Fibroblast of pulmonary artery (primary cell): ENCODE measurements at regions not wholly inside any gene's neighbourhood (a gene's known extent, or its start where the extent isn't known, plus 50 kb on each side); places are given as distances from the start of the nearest gene placed in this dataset.
A peak's percentile ranks its signal among the peaks of the same experiment; 100 is the strongest.
"Not testable (repeated sequence)": the region's sequence is repeated elsewhere in the genome, so short reads cannot be mapped to it uniquely, and the experiment has no call there.

ENCODE experiments used
- DNase-seq: peaks from one replicate; pipeline ENCODE4 v3.0.0-alpha.2; 2010; ENCODE audit warnings: low read depth
- H3K4me3 ChIP-seq: replicated peaks from 2 replicates; pipeline ENCODE4 v1.5.1; 2011; ENCODE audit warnings: low read depth, mild to moderate bottlenecking, control low read depth, low read length, moderate library complexity
- CTCF ChIP-seq: IDR thresholded peaks from 2 replicates; pipeline ENCODE4 v1.5.1; 2011; ENCODE audit warnings: mild to moderate bottlenecking, control low read depth, low read length, inconsistent platforms; ENCODE audit errors: missing control alignments

GRCh38 chr4:104643805-104644204, 149.1 kb upstream of the CXXC4 start:
- TF ChIP-seq CTCF, result no peak
- DNase-seq, result no peak
- H3K4me3 ChIP-seq, result no peak overlapping the region

- no peak overlapping the region for H3K4me3 ChIP-seq
- no peak for TF ChIP-seq CTCF
- DNase-seq, result no peak
These were observed 154.9 kb upstream of the CXXC4 start for GRCh38 chr4:104649631-104650030.

- not testable (repeated sequence) for H3K4me3 ChIP-seq
These were observed 167.6 kb upstream of the CXXC4 start for GRCh38 chr4:104662269-104662668.

GRCh38 chr4:104677116-104677515, 182.4 kb upstream of the CXXC4 start:
- DNase-seq, result no peak
- TF ChIP-seq CTCF, result no peak
- no peak overlapping the region for H3K4me3 ChIP-seq

More at GRCh38 chr4:104662269-104662668, 167.6 kb upstream of the CXXC4 start:
- DNase-seq, result not testable (repeated sequence)

GRCh38 chr4:104682311-104682710, 187.6 kb upstream of the CXXC4 start:
- TF ChIP-seq CTCF, result no peak
- H3K4me3 ChIP-seq, result no peak overlapping the region
- no peak for DNase-seq

- no peak overlapping the region for H3K4me3 ChIP-seq
- DNase-seq, result peak; percentile 34
- peak; percentile 44 for TF ChIP-seq CTCF
These were observed 199.0 kb upstream of the CXXC4 start for GRCh38 chr4:104693601-104694201.

- no peak for DNase-seq
- TF ChIP-seq CTCF, result no peak
- H3K4me3 ChIP-seq, result no peak overlapping the region
These were observed 221.9 kb upstream of the CXXC4 start for GRCh38 chr4:104716584-104716983.
